Hepatocyte (in vitro differentiated cells): ENCODE measurements at regions not wholly inside any gene's neighbourhood (a gene's known extent, or its start where the extent isn't known, plus 50 kb on each side); places are given as distances from the start of the nearest gene placed in this dataset.

ENCODE experiments used
- DNase-seq: peaks from one replicate; pipeline ENCODE4 v3.0.0-alpha.2; 2016; ENCODE audit warnings: low spot score
- H2AFZ ChIP-seq: fragments of 200-600 bp; sonication (generic); 2 replicates; pipeline ENCODE4 v1.6.0; 2016; ENCODE audit warnings: antibody characterized with exemption, mild to moderate bottlenecking
- H3K27ac ChIP-seq: fragments of 200-600 bp; sonication (generic); 2 replicates; pipeline ENCODE4 v1.5.1; 2016; ENCODE audit warnings: mild to moderate bottlenecking
- H3K27me3 ChIP-seq: fragments of 200-600 bp; sonication (generic); 2 replicates; pipeline ENCODE4 v1.6.1; 2016
- H3K36me3 ChIP-seq: fragments of 200-600 bp; sonication (generic); replicated peaks from 2 replicates; pipeline ENCODE4 v1.5.1; 2016; ENCODE audit warnings: low read depth; ENCODE audit not compliant: insufficient read depth
- H3K4me1 ChIP-seq: fragments of 200-600 bp; sonication (generic); 2 replicates; pipeline ENCODE4 v1.5.1; 2016; ENCODE audit warnings: mild to moderate bottlenecking, moderate library complexity; ENCODE audit not compliant: insufficient read depth
- H3K4me2 ChIP-seq: fragments of 200-600 bp; sonication (generic); 2 replicates; pipeline ENCODE4 v1.6.0; 2016
- H3K4me3 ChIP-seq: fragments of 200-600 bp; sonication (generic); 2 replicates; pipeline ENCODE4 v1.5.1; 2016; ENCODE audit warnings: mild to moderate bottlenecking
- H3K79me2 ChIP-seq: fragments of 200-600 bp; sonication (generic); 2 replicates; pipeline ENCODE4 v1.6.0; 2017; ENCODE audit warnings: mild to moderate bottlenecking
- H3K9me2 ChIP-seq: fragments of 200-600 bp; sonication (generic); replicated peaks from 2 replicates; pipeline ENCODE4 v1.6.0; 2017; ENCODE audit warnings: mild to moderate bottlenecking; ENCODE audit not compliant: insufficient read depth
- H3K9me3 ChIP-seq: fragments of 200-600 bp; sonication (generic); 2 replicates; pipeline ENCODE4 v1.5.1; 2016; ENCODE audit warnings: low read depth, mild to moderate bottlenecking
- H4K20me1 ChIP-seq: fragments of 200-600 bp; sonication (generic); 2 replicates; pipeline ENCODE4 v1.6.0; 2016; ENCODE audit warnings: mild to moderate bottlenecking; ENCODE audit not compliant: insufficient read depth, poor library complexity, severe bottlenecking
- CTCF ChIP-seq: fragments of 200-600 bp; sonication (generic); IDR thresholded peaks from 2 replicates; pipeline ENCODE4 v1.5.1; 2016; ENCODE audit warnings: antibody characterized with exemption, mild to moderate bottlenecking; ENCODE audit not compliant: poor library complexity
- EZH2 ChIP-seq: fragments of 200-600 bp; sonication (generic); IDR thresholded peaks from 2 replicates; pipeline ENCODE4 v1.6.1; 2016; ENCODE audit warnings: antibody characterized with exemption, mild to moderate bottlenecking, borderline replicate concordance
- EZH2phosphoT487 ChIP-seq: fragments of 200-600 bp; sonication (generic); IDR thresholded peaks from one replicate; pipeline ENCODE4 v1.6.1; 2018; ENCODE audit warnings: antibody characterized with exemption, mild to moderate bottlenecking, low read depth, moderate library complexity; ENCODE audit not compliant: unreplicated experiment, severe bottlenecking
- WGBS: methylation state at CpG from one replicate; pipeline ENCODE4 v1.1.6; 2016; ENCODE audit warnings: low lambda C conversion rate; ENCODE audit errors: missing lambda C conversion rate; 5-methylcytosine and 5-hydroxymethylcytosine counted together

DNA sequence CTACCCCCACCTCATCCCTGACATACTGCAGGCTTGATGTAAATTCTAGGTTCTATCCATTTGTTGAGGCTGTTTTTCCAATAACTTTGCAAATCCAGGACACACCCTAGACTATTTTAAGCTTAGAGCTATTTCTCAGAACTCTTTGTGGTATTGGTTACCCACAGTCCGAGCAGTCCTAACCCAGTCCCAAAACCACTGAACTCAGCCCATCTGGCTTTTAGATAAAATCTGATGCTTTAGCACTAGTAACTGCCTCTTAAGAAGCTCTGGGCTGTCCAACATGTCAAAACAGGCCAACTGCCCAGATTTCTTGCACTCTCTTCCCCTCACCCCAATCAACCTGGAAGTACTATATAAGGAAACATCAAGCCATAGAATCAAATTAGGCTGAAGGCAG is 344.4 kb upstream of the CADM1 start:
- H3K9me2 ChIP-seq = no peaks in the 10 kb centered on the region
- no peak overlapping the region for H3K4me3 ChIP-seq
- WGBS = 75% methylated on average over 1 of the region's 1 CpG
- peaks cover 7% of the 10 kb centered on the region for H3K4me1 ChIP-seq
- no peak for TF ChIP-seq EZH2phosphoT487
- TF ChIP-seq CTCF = no peak
- TF ChIP-seq EZH2 = no peak
- no peak for DNase-seq
- H4K20me1 ChIP-seq = no peaks in the 10 kb centered on the region
- no peak overlapping the region for H2AFZ ChIP-seq
- H3K27ac ChIP-seq = no peak overlapping the region
- no peaks in the 10 kb centered on the region for H3K27me3 ChIP-seq
- no peak overlapping the region for H3K4me2 ChIP-seq
- no peaks in the 10 kb centered on the region for H3K36me3 ChIP-seq
- no peaks in the 10 kb centered on the region for H3K79me2 ChIP-seq
- no peaks in the 10 kb centered on the region for H3K9me3 ChIP-seq

DNA sequence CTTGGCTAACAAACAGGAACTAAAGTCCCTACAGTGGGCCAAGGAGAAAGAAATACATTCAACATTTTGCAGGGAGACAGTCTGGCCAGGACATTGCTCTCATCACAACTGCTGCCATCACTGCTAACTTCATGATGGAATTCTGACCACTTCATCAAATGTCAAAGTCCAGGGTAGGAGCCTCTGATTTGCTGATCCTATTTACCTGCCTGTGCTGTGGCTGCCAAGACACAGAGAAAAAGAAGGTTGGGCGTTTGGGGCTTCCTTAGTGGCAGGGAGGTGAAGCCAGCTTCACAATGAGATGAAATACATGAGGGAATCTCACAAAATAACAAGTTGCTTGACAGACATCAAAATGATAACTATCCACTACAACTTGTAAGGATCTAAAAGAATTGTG is 343.9 kb upstream of the CADM1 start:
- Histone ChIP-seq H3K36me3 (no peaks in the 10 kb centered on the region), H3K27ac (peak overlapping the region; percentile 29)
- DNase-seq = peak; percentile 40

GRCh38 chr11:115845872-115846271 is 341.7 kb upstream of the CADM1 start:
- no peak overlapping the region for H3K4me3 ChIP-seq
- no peaks in the 10 kb centered on the region for H3K9me3 ChIP-seq
- DNase-seq = no peak
- no peak overlapping the region for H3K4me2 ChIP-seq
- H3K27me3 ChIP-seq = no peaks in the 10 kb centered on the region
- no peaks in the 10 kb centered on the region for H4K20me1 ChIP-seq
- H3K27ac ChIP-seq = no peak overlapping the region
- no peaks in the 10 kb centered on the region for H3K36me3 ChIP-seq
- peaks cover 7% of the 10 kb centered on the region for H3K4me1 ChIP-seq
- H3K9me2 ChIP-seq = no peaks in the 10 kb centered on the region
- H2AFZ ChIP-seq = no peak overlapping the region
- 95% methylated on average over 1 of the region's 1 CpG for WGBS
- TF ChIP-seq CTCF (no peak), EZH2phosphoT487 (no peak), EZH2 (no peak)
- H3K79me2 ChIP-seq = no peaks in the 10 kb centered on the region

More for the DNA sequence above, 343.9 kb upstream of the CADM1 start:
- WGBS = 26% methylated on average over 1 of the region's 1 CpG
- H4K20me1 ChIP-seq = no peaks in the 10 kb centered on the region
- H2AFZ ChIP-seq = no peak overlapping the region
- TF ChIP-seq EZH2 (no peak), CTCF (no peak), EZH2phosphoT487 (no peak)
- H3K9me3 ChIP-seq = no peaks in the 10 kb centered on the region
- H3K4me1 ChIP-seq = peaks cover 7% of the 10 kb centered on the region
- no peaks in the 10 kb centered on the region for H3K9me2 ChIP-seq
- no peaks in the 10 kb centered on the region for H3K27me3 ChIP-seq
- no peak overlapping the region for H3K4me3 ChIP-seq
- H3K79me2 ChIP-seq = no peaks in the 10 kb centered on the region
- H3K4me2 ChIP-seq = no peak overlapping the region

DNA sequence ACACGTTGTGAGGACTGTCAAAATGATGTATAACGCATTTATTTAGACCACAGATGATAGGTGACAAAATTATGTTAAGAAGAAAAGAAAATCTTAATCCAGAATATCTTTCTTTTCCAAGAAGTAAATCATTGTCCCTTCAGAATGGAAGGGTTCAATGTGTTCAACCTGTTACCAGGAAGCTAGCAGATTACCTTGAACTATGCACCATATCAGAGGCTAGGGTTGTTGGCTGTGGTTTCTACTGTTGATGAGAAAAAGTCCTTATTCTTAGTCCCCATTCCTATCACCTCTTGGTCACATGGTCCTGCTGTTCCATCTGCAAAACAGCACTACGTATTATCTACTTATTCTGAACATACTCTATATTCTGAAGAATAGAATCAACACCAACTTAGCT is 339.5 kb upstream of the CADM1 start:
- TF ChIP-seq CTCF (no peak), EZH2phosphoT487 (no peak), EZH2 (no peak)
- no peaks in the 10 kb centered on the region for H3K36me3 ChIP-seq
- H4K20me1 ChIP-seq = no peaks in the 10 kb centered on the region
- H3K79me2 ChIP-seq = no peaks in the 10 kb centered on the region
- no peaks in the 10 kb centered on the region for H3K9me3 ChIP-seq
- H2AFZ ChIP-seq = no peak overlapping the region
- 81% methylated on average over 3 of the region's 3 CpGs for WGBS
- H3K4me3 ChIP-seq = no peak overlapping the region
- peaks cover 6% of the 10 kb centered on the region for H3K4me1 ChIP-seq
- no peaks in the 10 kb centered on the region for H3K27me3 ChIP-seq
- H3K27ac ChIP-seq = no peak overlapping the region
- no peak for DNase-seq
- no peak overlapping the region for H3K4me2 ChIP-seq
- no peaks in the 10 kb centered on the region for H3K9me2 ChIP-seq
